Kidney epithelial cell (primary cell): ENCODE measurements at regions not wholly inside any gene's neighbourhood (a gene's known extent, or its start where the extent isn't known, plus 50 kb on each side); places are given as distances from the start of the nearest gene placed in this dataset.

ENCODE experiments used
- DNase-seq: peaks from one replicate; pipeline ENCODE4 v3.0.0-alpha.2; 2010; ENCODE audit warnings: low read depth
- H3K27me3 ChIP-seq: 2 replicates; pipeline ENCODE4 v1.6.0; 2011; ENCODE audit warnings: low read length; ENCODE audit not compliant: control insufficient read depth, insufficient read depth
- H3K36me3 ChIP-seq: 2 replicates; pipeline ENCODE4 v1.5.1; 2011; ENCODE audit warnings: low read length; ENCODE audit not compliant: control insufficient read depth, insufficient read depth
- H3K4me3 ChIP-seq: 2 replicates; pipeline ENCODE4 v1.5.1; 2011; ENCODE audit warnings: low read depth, mild to moderate bottlenecking, control low read depth, low read length
- CTCF ChIP-seq: IDR thresholded peaks from 2 replicates; pipeline ENCODE4 v1.5.1; 2011; ENCODE audit warnings: mild to moderate bottlenecking, moderate library complexity, low read length, control low read depth, inconsistent platforms; ENCODE audit not compliant: insufficient read depth, poor library complexity, severe bottlenecking

GRCh38 chr4:122027203-122027602, 75.3 kb upstream of the TRPC3 start:
- Histone ChIP-seq H3K27me3 (no peaks in the 10 kb centered on the region), H3K36me3 (no peaks in the 10 kb centered on the region), H3K4me3 (no peak overlapping the region)
- no peak for DNase-seq
- TF ChIP-seq CTCF = no peak

GRCh38 chr4:122017296-122017695, 65.4 kb upstream of the TRPC3 start:
- TF ChIP-seq CTCF = no peak
- DNase-seq = no peak

GRCh38 chr4:122015203-122015602, 63.3 kb upstream of the TRPC3 start:
- no peaks in the 10 kb centered on the region for H3K36me3 ChIP-seq

More at GRCh38 chr4:122017296-122017695, 65.4 kb upstream of the TRPC3 start:
- no peaks in the 10 kb centered on the region for H3K36me3 ChIP-seq
- no peaks in the 10 kb centered on the region for H3K27me3 ChIP-seq
- no peak overlapping the region for H3K4me3 ChIP-seq

GRCh38 chr4:122012735-122013134, 60.9 kb upstream of the TRPC3 start:
- TF ChIP-seq CTCF = no peak
- no peak overlapping the region for H3K4me3 ChIP-seq
- DNase-seq = no peak
- no peaks in the 10 kb centered on the region for H3K27me3 ChIP-seq
- H3K36me3 ChIP-seq = no peaks in the 10 kb centered on the region

More at GRCh38 chr4:122015203-122015602, 63.3 kb upstream of the TRPC3 start:
- TF ChIP-seq CTCF = no peak
- Histone ChIP-seq H3K27me3 (no peaks in the 10 kb centered on the region), H3K4me3 (no peak overlapping the region)
- no peak for DNase-seq

- no peak for TF ChIP-seq CTCF
- H3K36me3 ChIP-seq = no peaks in the 10 kb centered on the region
- no peak overlapping the region for H3K4me3 ChIP-seq
- H3K27me3 ChIP-seq = no peaks in the 10 kb centered on the region
- no peak for DNase-seq
Observed at GRCh38 chr4:122010610-122011009, 58.8 kb upstream of the TRPC3 start.

GRCh38 chr4:122009524-122009923, 57.7 kb upstream of the TRPC3 start:
- TF ChIP-seq CTCF = no peak
- no peak for DNase-seq
- H3K27me3 ChIP-seq = no peaks in the 10 kb centered on the region
- no peaks in the 10 kb centered on the region for H3K36me3 ChIP-seq
- H3K4me3 ChIP-seq = no peak overlapping the region
